ENCODE measurements at regions not wholly inside any gene's neighbourhood (a gene's known extent, or its start where the extent isn't known, plus 50 kb on each side); places are given as distances from the start of the nearest gene placed in this dataset.

GRCh38 chr7:46806856-46807255 lies 775.1 kb downstream of the TNS3 start:
- TF ChIP-seq EZH2phosphoT487 (IDR thresholded peaks at IDR 0.05; ENCODE audit: insufficient read depth, low read depth) = no peak
- no peak for TF ChIP-seq EZH2 (IDR thresholded peaks at IDR 0.05; ENCODE audit: insufficient read depth, poor library complexity, severe bottlenecking)

Data from GM23248 (cell line).